Naive thymus-derived CD4-positive, alpha-beta T cell (primary cell): ENCODE measurements at regions not wholly inside any gene's neighbourhood (a gene's known extent, or its start where the extent isn't known, plus 50 kb on each side); places are given as distances from the start of the nearest gene placed in this dataset.

Experiments used
- ATAC-seq: fragments of 150-1000 bp; cut with Tn5 transposase; 2 replicates; pipeline ENCODE4 v1.10.0; 2021; ENCODE audit warnings: mild to moderate bottlenecking, moderate library complexity
- CTCF ChIA-PET: fragments of 350-600 bp; sonication (Branson Sonifier 250); formaldehyde crosslinking; loops from one replicate; lab custom pipeline; 2021; ENCODE audit warnings: antibody characterized with exemption; lab: Charles Lee
- POLR2A ChIA-PET: fragments of 350-600 bp; sonication (Branson Sonifier 250); formaldehyde crosslinking; loops from one replicate; lab custom pipeline; 2021; ENCODE audit warnings: antibody characterized with exemption, inconsistent platforms; lab: Charles Lee
- DNase-seq, 9 donors: peaks; one replicate each; pipeline versions ENCODE4 v3.0.0 to v3.0.0-alpha.2; 2020 to 2022; ENCODE audit warnings: mixed read lengths in 1 of 9
- H3K27ac ChIP-seq: one replicate; pipeline ENCODE4 v1.7.0; 2013; ENCODE audit warnings: mild to moderate bottlenecking, low read depth, low read length, moderate library complexity
- H3K27me3 ChIP-seq, 2 donors: one replicate each; pipeline ENCODE4 v1.7.0; 2013; ENCODE audit warnings: low read length in 2 of 2, mild to moderate bottlenecking in 2 of 2, moderate library complexity in 2 of 2; ENCODE audit not compliant: control insufficient read depth in 2 of 2, insufficient read depth in 2 of 2
- H3K36me3 ChIP-seq, 3 experiments: 1 replicate in 2 of 3; 2 replicates in 1 of 3; pipeline ENCODE4 v1.7.0; 2013; ENCODE audit warnings: low read length in 3 of 3, mild to moderate bottlenecking in 3 of 3, moderate library complexity in 1 of 3; ENCODE audit not compliant: insufficient read depth in 3 of 3, control insufficient read depth in 2 of 3
- H3K4me1 ChIP-seq, 2 donors: one replicate each; pipeline ENCODE4 v1.7.0; 2013; ENCODE audit warnings: low read length in 2 of 2, mild to moderate bottlenecking in 2 of 2, moderate library complexity in 1 of 2; ENCODE audit not compliant: control insufficient read depth in 2 of 2, insufficient read depth in 2 of 2
- H3K4me3 ChIP-seq: 2 replicates; pipeline ENCODE4 v1.7.0; 2013; ENCODE audit warnings: mild to moderate bottlenecking, low read length
- H3K9me3 ChIP-seq, 3 experiments: 1 replicate in 2 of 3; 2 replicates in 1 of 3; pipeline ENCODE4 v1.7.0; 2013; ENCODE audit warnings: low read length in 3 of 3; ENCODE audit not compliant: control insufficient read depth in 2 of 3
- H3K27ac Mint-ChIP-seq, 9 donors: one replicate each; pipeline ENCODE4 v1.8.0; 2020 to 2022; ENCODE audit warnings: mixed read lengths in 9 of 9, mild to moderate bottlenecking in 8 of 9, moderate library complexity in 5 of 9, inconsistent platforms in 2 of 9
- H3K27me3 Mint-ChIP-seq, 5 donors: one replicate each; pipeline ENCODE4 v1.8.0; 2021 to 2022; ENCODE audit warnings: mixed read lengths in 5 of 5, mild to moderate bottlenecking in 1 of 5
- H3K36me3 Mint-ChIP-seq, 5 donors: one replicate each; pipeline ENCODE4 v1.8.0; 2020 to 2022; ENCODE audit warnings: mixed read lengths in 5 of 5, mild to moderate bottlenecking in 3 of 5, inconsistent platforms in 1 of 5
- H3K4me1 Mint-ChIP-seq, 7 donors: one replicate each; pipeline ENCODE4 v1.8.0; 2020 to 2022; ENCODE audit warnings: mixed read lengths in 7 of 7, mild to moderate bottlenecking in 3 of 7, inconsistent platforms in 1 of 7
- H3K4me3 Mint-ChIP-seq, 10 donors: one replicate each; pipeline ENCODE4 v1.8.0; 2020 to 2022; ENCODE audit warnings: mild to moderate bottlenecking in 10 of 10, mixed read lengths in 10 of 10, moderate library complexity in 6 of 10, inconsistent platforms in 2 of 10
- H3K9me3 Mint-ChIP-seq, 11 donors: one replicate each; pipeline ENCODE4 v1.8.0; 2020 to 2022; ENCODE audit warnings: mixed read lengths in 11 of 11, mild to moderate bottlenecking in 4 of 11, inconsistent platforms in 1 of 11, moderate library complexity in 1 of 11
- intact Hi-C, 2 donors: fragments of 100-400 bp; cut with micrococcal nuclease; formaldehyde crosslinking; loops; one replicate each; pipeline ENCODE4 v1.15.1; 2023

GRCh38 chr12:80045594-80045993 lies 53.7 kb upstream of the OTOGL start:
- ChIA-PET POLR2A (interaction anchor here (1.0 kb wide), 1 partner anchor 56 kb away, joined by 3 read pairs; no protein-coding TSS in a partner anchor), CTCF (interaction anchor here (0.6 kb wide), 1 partner anchor 126 kb away, joined by 6 read pairs; no protein-coding TSS in a partner anchor)
- peaks cover 4 to 13% (median 6%) of the 10 kb centered on the region in 5 donors for H3K27me3 Mint-ChIP-seq
- H3K36me3 Mint-ChIP-seq = no peaks in the 10 kb centered on the region
- Histone ChIP-seq H3K4me1 (no peaks in the 10 kb centered on the region), H3K9me3 (no peaks in the 10 kb centered on the region), H3K4me3 (no peak overlapping the region), H3K36me3 (no peaks in the 10 kb centered on the region), H3K27ac (no peak overlapping the region), H3K27me3 (no peaks in the 10 kb centered on the region)
- no peak overlapping the region for H3K4me3 Mint-ChIP-seq
- intact Hi-C loops = no loop called here
- H3K4me1 Mint-ChIP-seq = no peaks in the 10 kb centered on the region
- no peak for ATAC-seq
- H3K9me3 Mint-ChIP-seq = peaks cover 0 to 6% (median 0%) of the 10 kb centered on the region in 11 donors
- no peak for DNase-seq
- no peak overlapping the region for H3K27ac Mint-ChIP-seq

- H3K27ac ChIP-seq = no peak overlapping the region
- POLR2A ChIA-PET = no interaction called here
- ATAC-seq (no peak), DNase-seq (no peak)
- Mint-ChIP-seq H3K27ac (no peak overlapping the region), H3K36me3 (no peaks in the 10 kb centered on the region), H3K9me3 (peaks cover 0 to 6% (median 0%) of the 10 kb centered on the region in 11 donors), H3K4me3 (no peak overlapping the region), H3K4me1 (peaks cover 0 to 5% (median 0%) of the 10 kb centered on the region in 7 donors), H3K27me3 (peaks cover 4 to 7% (median 5%) of the 10 kb centered on the region in 5 donors)
- CTCF ChIA-PET = no interaction called here
- no peaks in the 10 kb centered on the region for H3K27me3 ChIP-seq
- H3K4me3 ChIP-seq = no peak overlapping the region
- no peaks in the 10 kb centered on the region for H3K9me3 ChIP-seq
- no peaks in the 10 kb centered on the region for H3K36me3 ChIP-seq
- intact Hi-C loops = no loop called here
- no peaks in the 10 kb centered on the region for H3K4me1 ChIP-seq
These were observed 54.7 kb upstream of the OTOGL start for GRCh38 chr12:80044694-80045046.

- DNase-seq (no peak), ATAC-seq (no peak)
- Mint-ChIP-seq H3K36me3 (no peaks in the 10 kb centered on the region), H3K27ac (no peak overlapping the region), H3K4me1 (peaks cover 0 to 5% (median 0%) of the 10 kb centered on the region in 7 donors), H3K4me3 (no peak overlapping the region), H3K9me3 (peaks cover 0 to 6% (median 0%) of the 10 kb centered on the region in 11 donors), H3K27me3 (peaks cover 2 to 13% (median 5%) of the 10 kb centered on the region in 5 donors)
- Histone ChIP-seq H3K27me3 (no peaks in the 10 kb centered on the region), H3K4me3 (no peak overlapping the region), H3K9me3 (no peaks in the 10 kb centered on the region), H3K36me3 (no peaks in the 10 kb centered on the region), H3K4me1 (no peaks in the 10 kb centered on the region), H3K27ac (no peak overlapping the region)
- POLR2A ChIA-PET = no interaction called here
- CTCF ChIA-PET = no interaction called here
- intact Hi-C loops = no loop called here
These were observed 57.6 kb upstream of the OTOGL start for GRCh38 chr12:80041692-80042091.

- H3K4me1 Mint-ChIP-seq = peaks cover 0 to 5% (median 0%) of the 10 kb centered on the region in 7 donors
These were observed 58.3 kb upstream of the OTOGL start for GRCh38 chr12:80041071-80041470.

DNA sequence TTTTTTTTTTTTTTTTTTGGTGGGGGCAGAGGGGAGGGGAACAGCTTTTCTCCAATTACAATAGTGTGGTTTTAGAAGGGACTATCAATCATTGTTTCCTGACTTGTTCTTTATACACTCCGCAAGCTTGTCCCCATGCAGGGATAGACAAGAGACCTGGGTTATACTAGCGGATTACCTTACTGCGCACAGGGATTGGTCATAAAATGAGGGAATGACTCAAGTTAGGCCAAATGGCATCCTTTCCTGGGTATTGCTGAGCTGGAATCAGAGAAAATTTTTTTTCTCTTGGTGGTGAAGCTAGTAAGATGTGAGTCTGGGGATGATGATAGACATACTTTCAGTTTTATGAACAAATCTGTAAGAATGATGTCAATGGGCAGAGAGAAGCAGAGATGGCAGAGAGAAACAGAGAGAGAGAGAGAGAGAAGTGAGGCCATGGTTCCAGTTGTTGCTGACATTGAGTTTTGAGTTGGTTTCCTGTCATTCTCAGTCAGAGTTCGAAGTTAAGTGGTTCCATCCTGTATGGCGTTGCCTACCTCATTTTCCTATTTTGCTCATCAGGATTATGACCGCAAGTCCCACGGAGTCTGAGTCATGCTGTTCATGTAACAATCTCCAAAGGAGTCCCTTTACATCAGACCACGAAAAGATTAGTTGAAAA lies 59.1 kb upstream of the OTOGL start:
- H3K27ac ChIP-seq = no peak overlapping the region
- no peaks in the 10 kb centered on the region for H3K9me3 ChIP-seq
- DNase-seq (no peak), ATAC-seq (no peak)
- peaks cover 0 to 5% (median 0%) of the 10 kb centered on the region in 7 donors for H3K4me1 Mint-ChIP-seq
- H3K27ac Mint-ChIP-seq = no peak overlapping the region
- intact Hi-C loops = no loop called here
- no peaks in the 10 kb centered on the region for H3K4me1 ChIP-seq
- no peaks in the 10 kb centered on the region for H3K36me3 ChIP-seq
- ChIA-PET POLR2A (no interaction called here), CTCF (interaction anchor here (0.7 kb wide), 1 partner anchor 27 kb away, joined by 4 read pairs; no protein-coding TSS in a partner anchor)
- no peak overlapping the region for H3K4me3 ChIP-seq
- peaks cover 2 to 9% (median 5%) of the 10 kb centered on the region in 5 donors for H3K27me3 Mint-ChIP-seq
- no peaks in the 10 kb centered on the region for H3K27me3 ChIP-seq
- peaks cover 0 to 6% (median 0%) of the 10 kb centered on the region in 11 donors for H3K9me3 Mint-ChIP-seq
- no peaks in the 10 kb centered on the region for H3K36me3 Mint-ChIP-seq
- no peak overlapping the region for H3K4me3 Mint-ChIP-seq

More at GRCh38 chr12:80041071-80041470, 58.3 kb upstream of the OTOGL start:
- peaks cover 0 to 6% (median 0%) of the 10 kb centered on the region in 11 donors for H3K9me3 Mint-ChIP-seq
- CTCF ChIA-PET = no interaction called here
- Histone ChIP-seq H3K4me3 (no peak overlapping the region), H3K9me3 (no peaks in the 10 kb centered on the region), H3K27ac (no peak overlapping the region), H3K36me3 (no peaks in the 10 kb centered on the region), H3K4me1 (no peaks in the 10 kb centered on the region), H3K27me3 (no peaks in the 10 kb centered on the region)
- POLR2A ChIA-PET = no interaction called here
- ATAC-seq = no peak
- DNase-seq = no peak
- H3K36me3 Mint-ChIP-seq = no peaks in the 10 kb centered on the region
- no peak overlapping the region for H3K27ac Mint-ChIP-seq
- intact Hi-C loops = no loop called here
- peaks cover 2 to 11% (median 5%) of the 10 kb centered on the region in 5 donors for H3K27me3 Mint-ChIP-seq
- H3K4me3 Mint-ChIP-seq = no peak overlapping the region

GRCh38 chr12:80038062-80038560 lies 61.2 kb upstream of the OTOGL start:
- Mint-ChIP-seq H3K27ac (no peak overlapping the region), H3K9me3 (no peaks in the 10 kb centered on the region), H3K4me1 (peaks cover 0 to 5% (median 0%) of the 10 kb centered on the region in 7 donors), H3K36me3 (no peaks in the 10 kb centered on the region), H3K4me3 (no peak overlapping the region), H3K27me3 (peaks cover 0 to 9% (median 5%) of the 10 kb centered on the region in 5 donors)
- no peak for DNase-seq
- intact Hi-C loops = no loop called here
- no peaks in the 10 kb centered on the region for H3K27me3 ChIP-seq
- no peak for ATAC-seq
- H3K27ac ChIP-seq = no peak overlapping the region
- H3K36me3 ChIP-seq = no peaks in the 10 kb centered on the region
- no peak overlapping the region for H3K4me3 ChIP-seq
- ChIA-PET CTCF (no interaction called here), POLR2A (no interaction called here)
- H3K4me1 ChIP-seq = no peaks in the 10 kb centered on the region
- no peaks in the 10 kb centered on the region for H3K9me3 ChIP-seq

- CTCF ChIA-PET = no interaction called here
- ATAC-seq (no peak), DNase-seq (no peak)
- no peaks in the 10 kb centered on the region for H3K9me3 Mint-ChIP-seq
- H3K27me3 Mint-ChIP-seq = peaks cover 5 to 16% (median 14%) of the 10 kb centered on the region in 5 donors
- Histone ChIP-seq H3K4me1 (no peaks in the 10 kb centered on the region), H3K27ac (no peak overlapping the region), H3K36me3 (no peaks in the 10 kb centered on the region), H3K27me3 (no peaks in the 10 kb centered on the region), H3K9me3 (no peaks in the 10 kb centered on the region), H3K4me3 (no peak overlapping the region)
- H3K4me3 Mint-ChIP-seq = no peak overlapping the region
- POLR2A ChIA-PET = no interaction called here
- intact Hi-C loops = no loop called here
- no peaks in the 10 kb centered on the region for H3K36me3 Mint-ChIP-seq
- no peak overlapping the region for H3K27ac Mint-ChIP-seq
- H3K4me1 Mint-ChIP-seq = no peaks in the 10 kb centered on the region
These were observed 65.9 kb upstream of the OTOGL start for GRCh38 chr12:80033448-80033847.
